Upper lobe of left lung (tissue), 6 donors: ENCODE measurements at regions not wholly inside any gene's neighbourhood (a gene's known extent, or its start where the extent isn't known, plus 50 kb on each side); places are given as distances from the start of the nearest gene placed in this dataset.

Experiments
- ATAC-seq, 2 donors: fragments of 200-7000 bp; cut with Tn5 transposase; one replicate each; pipeline ENCODE4 v1.9.1; 2022; ENCODE audit warnings: mild to moderate bottlenecking in 2 of 2, moderate library complexity in 2 of 2; ENCODE audit not compliant: low FRiP score in 2 of 2
- DNase-seq, 2 donors: peaks; one replicate each; pipeline ENCODE4 v3.0.0-alpha.2; 2019 to 2020
- H3K27ac ChIP-seq, 4 donors: fragments of 200-600 bp; sonication (generic); one replicate each; pipeline ENCODE4 v1.5.1; 2016 to 2019
- H3K27me3 ChIP-seq, 4 donors: fragments of 200-600 bp; sonication (generic); one replicate each; pipeline ENCODE4 v1.5.1; 2017 to 2019
- H3K36me3 ChIP-seq, 4 donors: fragments of 200-600 bp; sonication (generic); one replicate each; pipeline ENCODE4 v1.5.1; 2016 to 2019
- H3K4me1 ChIP-seq, 4 donors: fragments of 200-600 bp; sonication (generic); one replicate each; pipeline ENCODE4 v1.5.1; 2018 to 2019
- H3K4me3 ChIP-seq, 4 donors: fragments of 200-600 bp; sonication (generic); one replicate each; pipeline ENCODE4 v1.5.1; 2017 to 2019; ENCODE audit warnings: mild to moderate bottlenecking in 2 of 4, moderate library complexity in 1 of 4
- H3K9me3 ChIP-seq, 4 donors: fragments of 200-600 bp; sonication (generic); one replicate each; pipeline ENCODE4 v1.5.1; 2018 to 2019
- EP300 ChIP-seq, 4 donors: sonication (generic); formaldehyde crosslinking; IDR thresholded peaks; one replicate each; pipeline ENCODE4 v1.5.1; 2017; ENCODE audit warnings: antibody characterized with exemption in 4 of 4, control low read depth in 2 of 4
- POLR2A ChIP-seq, 4 donors: fragments of 450-650 bp; IDR thresholded peaks; one replicate each; pipeline ENCODE4 v1.5.1; 2016 to 2017; ENCODE audit warnings: antibody characterized with exemption in 4 of 4, mild to moderate bottlenecking in 2 of 4
- POLR2AphosphoS5 ChIP-seq, 2 donors: sonication (generic); formaldehyde crosslinking; IDR thresholded peaks; one replicate each; pipeline ENCODE4 v1.5.1; 2017; ENCODE audit warnings: antibody characterized with exemption in 2 of 2
- WGBS, 2 donors: methylation state at CpG; one replicate each; pipeline ENCODE4 v1.1.5; 2017 to 2018; 5-methylcytosine and 5-hydroxymethylcytosine counted together
- TF ChIP-seq, protein P1 (sequence below), 6 experiments: fragments of 450-650 bp in 4 of 6; fragments of 200-600 bp in 2 of 6; sonication (generic) in 2 of 6; IDR thresholded peaks; one replicate each; pipeline ENCODE4 v1.5.1; 2016 to 2019; ENCODE audit warnings: antibody characterized with exemption in 6 of 6
- donor health status: DM: no; HTN: no; CAD: no; lungs with moderate emphysema.
- donor health status: DM: no; HTN: yes; CAD: no; lungs with severe emphysema.

- H3K36me3 ChIP-seq = no peaks in the 10 kb centered on the region
- ATAC-seq (no peak), DNase-seq (no peak)
- no peaks in the 10 kb centered on the region for H3K27me3 ChIP-seq
- no peak overlapping the region for H3K4me3 ChIP-seq
- H3K9me3 ChIP-seq = no peaks in the 10 kb centered on the region
- 70% methylated on average over 2 of the region's 2 CpGs for WGBS, 2 donors
- H3K4me1 ChIP-seq = no peaks in the 10 kb centered on the region
- TF ChIP-seq, protein P1, sequence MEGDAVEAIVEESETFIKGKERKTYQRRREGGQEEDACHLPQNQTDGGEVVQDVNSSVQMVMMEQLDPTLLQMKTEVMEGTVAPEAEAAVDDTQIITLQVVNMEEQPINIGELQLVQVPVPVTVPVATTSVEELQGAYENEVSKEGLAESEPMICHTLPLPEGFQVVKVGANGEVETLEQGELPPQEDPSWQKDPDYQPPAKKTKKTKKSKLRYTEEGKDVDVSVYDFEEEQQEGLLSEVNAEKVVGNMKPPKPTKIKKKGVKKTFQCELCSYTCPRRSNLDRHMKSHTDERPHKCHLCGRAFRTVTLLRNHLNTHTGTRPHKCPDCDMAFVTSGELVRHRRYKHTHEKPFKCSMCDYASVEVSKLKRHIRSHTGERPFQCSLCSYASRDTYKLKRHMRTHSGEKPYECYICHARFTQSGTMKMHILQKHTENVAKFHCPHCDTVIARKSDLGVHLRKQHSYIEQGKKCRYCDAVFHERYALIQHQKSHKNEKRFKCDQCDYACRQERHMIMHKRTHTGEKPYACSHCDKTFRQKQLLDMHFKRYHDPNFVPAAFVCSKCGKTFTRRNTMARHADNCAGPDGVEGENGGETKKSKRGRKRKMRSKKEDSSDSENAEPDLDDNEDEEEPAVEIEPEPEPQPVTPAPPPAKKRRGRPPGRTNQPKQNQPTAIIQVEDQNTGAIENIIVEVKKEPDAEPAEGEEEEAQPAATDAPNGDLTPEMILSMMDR (IDR thresholded peaks at IDR 0.05) = no peak
- no peak for TF ChIP-seq POLR2A (IDR thresholded peaks at IDR 0.05)
- no peak for TF ChIP-seq POLR2AphosphoS5 (IDR thresholded peaks at IDR 0.05)
- TF ChIP-seq EP300 (IDR thresholded peaks at IDR 0.05) = no peak
- no peak overlapping the region for H3K27ac ChIP-seq
Observed at GRCh38 chr12:94851396-94852028, 152.0 kb downstream of the NDUFA12 start.

GRCh38 chr12:94849411-94849976, 154.0 kb downstream of the NDUFA12 start:
- no peaks in the 10 kb centered on the region for H3K27me3 ChIP-seq
- H3K27ac ChIP-seq = no peak overlapping the region
- no peak overlapping the region for H3K4me3 ChIP-seq
- 78 to 79% methylated on average over 4 to 5 of the region's 5 CpGs for WGBS, 2 donors
- TF ChIP-seq EP300 (IDR thresholded peaks at IDR 0.05) (no peak), POLR2A (IDR thresholded peaks at IDR 0.05) (no peak), POLR2AphosphoS5 (IDR thresholded peaks at IDR 0.05) (no peak)
- TF ChIP-seq, protein P1 (IDR thresholded peaks at IDR 0.05) = no peak
- no peaks in the 10 kb centered on the region for H3K9me3 ChIP-seq
- no peaks in the 10 kb centered on the region for H3K36me3 ChIP-seq
- ATAC-seq (no peak), DNase-seq (no peak)
- no peaks in the 10 kb centered on the region for H3K4me1 ChIP-seq

DNA sequence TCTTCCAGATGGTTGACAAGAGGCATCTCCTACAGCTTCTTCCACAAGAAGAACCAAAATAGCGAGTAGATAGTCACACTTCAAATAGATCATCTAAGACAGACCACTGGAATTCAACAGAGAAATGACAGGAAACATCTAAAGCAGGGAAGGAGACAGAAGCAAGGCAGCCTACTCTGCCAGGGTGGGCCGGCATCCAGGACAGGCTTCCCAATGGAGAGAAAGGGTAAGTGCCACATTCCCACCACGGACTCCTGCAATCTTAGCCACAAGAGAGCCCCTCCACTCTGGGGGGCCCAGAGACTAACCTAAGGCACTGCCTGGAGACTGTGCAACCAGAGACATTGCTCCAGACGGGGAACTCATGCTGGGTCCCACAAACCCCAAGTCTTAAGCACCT, 154.5 kb downstream of the NDUFA12 start:
- TF ChIP-seq POLR2AphosphoS5 (IDR thresholded peaks at IDR 0.05) (no peak), EP300 (IDR thresholded peaks at IDR 0.05) (no peak), POLR2A (IDR thresholded peaks at IDR 0.05) (no peak)
- TF ChIP-seq, protein P1 (IDR thresholded peaks at IDR 0.05) = no peak
- H3K27ac ChIP-seq = no peak overlapping the region
- DNase-seq (no peak), ATAC-seq (no peak)
- no peaks in the 10 kb centered on the region for H3K4me1 ChIP-seq
- H3K9me3 ChIP-seq = no peaks in the 10 kb centered on the region
- no peak overlapping the region for H3K4me3 ChIP-seq
- 78 to 80% methylated on average over 3 to 4 of the region's 4 CpGs for WGBS, 2 donors
- H3K27me3 ChIP-seq = no peaks in the 10 kb centered on the region
- H3K36me3 ChIP-seq = no peaks in the 10 kb centered on the region

DNA sequence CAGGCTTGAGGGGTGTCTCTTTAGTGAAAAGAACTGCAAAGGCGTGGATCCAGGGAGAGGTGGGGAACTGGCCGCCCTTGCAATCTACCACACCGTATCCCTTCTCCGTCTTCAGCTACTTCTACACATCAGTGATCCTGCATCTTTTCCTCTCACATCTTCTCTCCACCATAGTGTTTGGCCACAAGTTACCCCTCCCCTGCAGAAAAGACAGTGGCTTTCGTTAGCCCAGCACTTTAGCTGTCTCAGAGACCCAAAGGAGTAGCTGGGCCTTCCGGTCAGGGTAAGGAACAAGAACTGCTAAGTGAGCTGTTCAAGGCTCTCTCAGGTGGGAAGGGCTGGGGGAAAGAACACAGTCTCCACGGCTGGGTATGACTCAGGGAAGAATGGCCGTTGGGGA, 158.4 kb downstream of the NDUFA12 start:
- no peak for TF ChIP-seq POLR2A (IDR thresholded peaks at IDR 0.05)
- TF ChIP-seq EP300 (IDR thresholded peaks at IDR 0.05) = no peak
- no peak for TF ChIP-seq POLR2AphosphoS5 (IDR thresholded peaks at IDR 0.05)
- TF ChIP-seq, protein P1 (IDR thresholded peaks at IDR 0.05) = no peak
- H3K27ac ChIP-seq = no peak overlapping the region
- H3K4me3 ChIP-seq = no peak overlapping the region
- WGBS, 2 donors = 91 to 93% methylated on average over 8 of the region's 8 CpGs
- ATAC-seq (no peak), DNase-seq (no peak)
- no peaks in the 10 kb centered on the region for H3K4me1 ChIP-seq
- no peaks in the 10 kb centered on the region for H3K9me3 ChIP-seq
- H3K36me3 ChIP-seq = no peaks in the 10 kb centered on the region
- H3K27me3 ChIP-seq = no peaks in the 10 kb centered on the region

- no peak overlapping the region for H3K27ac ChIP-seq
- H3K36me3 ChIP-seq = no peaks in the 10 kb centered on the region
- no peaks in the 10 kb centered on the region for H3K4me1 ChIP-seq
- DNase-seq = no peak
- TF ChIP-seq EP300 (IDR thresholded peaks at IDR 0.05) (no peak), POLR2AphosphoS5 (IDR thresholded peaks at IDR 0.05) (no peak), POLR2A (IDR thresholded peaks at IDR 0.05) (no peak)
- TF ChIP-seq, protein P1 (IDR thresholded peaks at IDR 0.05) = no peak
- no peak for ATAC-seq
- no peaks in the 10 kb centered on the region for H3K27me3 ChIP-seq
- 94% methylated on average over 3 of the region's 3 CpGs; no CpG with 5 or more reads in 1 of the 2 donors for WGBS, 2 donors
- no peaks in the 10 kb centered on the region for H3K9me3 ChIP-seq
- no peak overlapping the region for H3K4me3 ChIP-seq
Observed at GRCh38 chr12:94844452-94844851, 159.0 kb downstream of the NDUFA12 start.
